Effector memory CD4-positive, alpha-beta T cell (primary cell): ENCODE measurements at regions not wholly inside any gene's neighbourhood (a gene's known extent, or its start where the extent isn't known, plus 50 kb on each side); places are given as distances from the start of the nearest gene placed in this dataset.
"Not testable (repeated sequence)": the region's sequence is repeated elsewhere in the genome, so short reads cannot be mapped to it uniquely, and the experiment has no call there.

Source experiments
- DNase-seq, 3 donors: peaks; one replicate each; pipeline ENCODE4 v3.0.0-alpha.2; 2020
- H3K27ac ChIP-seq: 2 replicates; pipeline ENCODE4 v1.7.0; 2013; ENCODE audit warnings: mild to moderate bottlenecking, low read length, moderate library complexity; ENCODE audit not compliant: insufficient read depth, poor library complexity, severe bottlenecking
- H3K27me3 ChIP-seq: replicated peaks from 2 replicates; pipeline ENCODE4 v1.7.0; 2013; ENCODE audit warnings: mild to moderate bottlenecking, low read length; ENCODE audit not compliant: insufficient read depth, control insufficient read depth, poor library complexity, severe bottlenecking
- H3K36me3 ChIP-seq: 2 replicates; pipeline ENCODE4 v1.7.0; 2013; ENCODE audit warnings: mild to moderate bottlenecking, low read length, moderate library complexity; ENCODE audit not compliant: control insufficient read depth, insufficient read depth
- H3K4me1 ChIP-seq: 2 replicates; pipeline ENCODE4 v1.7.0; 2013; ENCODE audit warnings: low read length, mild to moderate bottlenecking; ENCODE audit not compliant: control insufficient read depth, insufficient read depth, poor library complexity, severe bottlenecking
- H3K4me3 ChIP-seq: 2 replicates; pipeline ENCODE4 v1.7.0; 2013; ENCODE audit warnings: low read length, low read depth, mild to moderate bottlenecking; ENCODE audit not compliant: insufficient read depth, poor library complexity, severe bottlenecking
- H3K9me3 ChIP-seq: 2 replicates; pipeline ENCODE4 v1.7.0; 2013; ENCODE audit warnings: mild to moderate bottlenecking, low read length, moderate library complexity; ENCODE audit not compliant: control insufficient read depth

- not testable (repeated sequence) for H3K27ac ChIP-seq, H3K4me3 ChIP-seq, H3K4me1 ChIP-seq, H3K36me3 ChIP-seq, DNase-seq, H3K9me3 ChIP-seq, H3K27me3 ChIP-seq
Observed at GRCh38 chrX:130512534-130512933, 110.7 kb downstream of the RBMX2 start.

- Histone ChIP-seq H3K36me3 (no peaks in the 10 kb centered on the region), H3K9me3 (no peaks in the 10 kb centered on the region), H3K4me3 (no peak overlapping the region), H3K4me1 (no peaks in the 10 kb centered on the region), H3K27ac (no peak overlapping the region), H3K27me3 (no peaks in the 10 kb centered on the region)
- DNase-seq: no peak
Observed at GRCh38 chrX:130516123-130516522, 114.3 kb downstream of the RBMX2 start.

DNA sequence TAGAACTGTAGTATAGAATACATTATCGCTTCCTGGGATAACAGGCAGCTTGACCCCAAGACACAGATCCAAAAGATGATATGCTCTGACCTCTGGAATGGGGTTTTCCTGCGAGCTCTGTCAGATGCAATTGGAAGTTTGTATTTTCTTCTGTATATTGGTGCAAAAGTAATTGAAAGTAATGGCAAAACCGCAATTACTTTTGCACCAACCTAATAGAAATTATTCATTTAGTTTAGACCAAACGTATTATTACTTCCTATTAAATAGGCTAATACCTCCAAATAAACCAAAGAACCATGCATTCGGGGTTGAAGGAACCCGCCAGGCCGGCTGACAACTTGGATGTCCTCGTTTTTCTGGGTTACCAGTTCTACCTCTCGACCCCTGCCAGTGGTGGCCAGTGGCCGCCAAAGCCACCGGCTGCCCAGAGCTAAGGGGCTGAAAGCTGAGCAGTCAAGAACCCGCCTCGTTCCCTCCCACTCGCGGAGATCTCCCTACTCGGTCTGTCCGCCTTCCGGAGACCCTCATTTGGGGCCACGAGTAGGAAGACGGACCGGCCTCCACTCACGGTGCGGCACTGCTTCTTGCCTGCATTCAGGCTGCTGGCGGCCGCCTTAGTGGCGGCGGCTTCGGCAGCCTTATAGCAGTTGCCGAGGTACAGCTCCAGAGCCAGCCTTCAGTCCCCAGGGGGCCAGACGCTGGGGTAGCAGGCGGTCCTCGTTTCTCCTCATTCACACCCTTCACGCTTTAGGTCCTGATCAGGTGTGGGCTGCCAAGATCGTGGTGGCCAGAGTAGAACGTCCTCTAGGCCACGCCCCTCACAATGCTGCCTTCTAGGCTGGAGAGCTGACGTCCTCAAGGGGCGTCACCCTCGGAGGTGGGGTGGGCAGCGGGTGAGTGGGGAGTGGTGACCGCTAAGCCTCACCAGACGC lies 121.9 kb downstream of the RBMX2 start:
- H3K9me3 ChIP-seq: no peaks in the 10 kb centered on the region
- no peaks in the 10 kb centered on the region for H3K4me1 ChIP-seq
- no peaks in the 10 kb centered on the region for H3K27me3 ChIP-seq
- H3K27ac ChIP-seq: no peak overlapping the region
- no peaks in the 10 kb centered on the region for H3K36me3 ChIP-seq
- DNase-seq: no peak
- H3K4me3 ChIP-seq: no peak overlapping the region

DNA sequence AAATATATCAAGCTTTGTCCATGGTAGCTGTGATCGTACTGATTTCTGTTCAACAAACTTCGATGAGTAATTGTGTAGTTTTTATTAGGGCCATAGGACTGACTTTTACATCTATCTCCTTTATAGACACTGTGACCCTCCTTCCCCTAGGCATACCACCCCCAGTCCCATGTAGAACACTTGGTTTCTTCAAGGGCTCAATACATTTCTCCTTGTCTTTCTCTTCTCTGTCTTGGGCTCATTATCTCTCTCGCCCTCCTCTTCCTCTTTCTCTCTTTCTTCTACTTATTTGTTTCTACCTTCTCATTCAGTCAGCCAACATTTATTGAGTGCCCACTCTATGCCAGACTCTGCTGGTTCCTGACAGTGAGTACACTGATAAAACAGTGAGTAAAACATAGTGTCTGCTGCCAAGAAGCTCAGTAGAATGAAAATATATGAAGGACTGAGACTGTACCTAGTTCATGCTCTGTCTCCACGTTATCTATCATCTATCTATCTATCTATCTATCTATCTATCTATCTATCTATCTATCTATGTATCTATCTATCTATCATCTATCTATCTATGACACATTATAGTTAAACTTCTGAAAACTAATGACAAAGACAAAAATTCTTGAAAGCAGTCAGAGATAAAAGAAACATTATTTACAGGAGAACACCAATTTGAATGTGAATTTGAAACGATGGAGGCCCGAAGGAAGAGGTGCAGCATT lies 122.8 kb downstream of the RBMX2 start:
- Histone ChIP-seq H3K9me3 (no peaks in the 10 kb centered on the region), H3K27me3 (no peaks in the 10 kb centered on the region), H3K4me1 (no peaks in the 10 kb centered on the region), H3K27ac (no peak overlapping the region), H3K4me3 (no peak overlapping the region), H3K36me3 (no peaks in the 10 kb centered on the region)
- no peak for DNase-seq

DNA sequence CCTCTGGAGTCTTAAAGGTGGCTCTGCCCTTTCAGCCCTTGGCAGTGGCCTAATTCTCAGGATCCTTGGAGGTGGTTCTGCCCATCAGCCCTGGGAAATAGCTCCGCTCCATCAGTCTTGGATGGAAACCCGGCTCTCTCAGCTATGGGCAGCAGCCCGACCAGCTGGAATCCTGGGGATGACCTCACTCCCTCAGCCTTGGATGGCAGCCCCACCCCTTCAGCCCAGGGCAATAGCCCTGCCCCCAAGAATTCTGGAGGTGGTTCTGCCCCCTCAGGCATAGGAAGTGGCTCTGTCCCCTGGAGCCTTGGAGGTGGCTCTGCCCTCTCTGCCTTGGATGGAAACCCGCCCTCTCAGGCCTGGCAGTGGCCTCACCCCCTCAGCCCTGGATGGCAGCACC lies 127.7 kb downstream of the RBMX2 start:
- Histone ChIP-seq H3K4me3 (no peak overlapping the region), H3K36me3 (no peaks in the 10 kb centered on the region)
- no peak for DNase-seq

GRCh38 chrX:130531066-130531465 lies 129.3 kb downstream of the RBMX2 start:
- Histone ChIP-seq H3K4me3 (no peak overlapping the region), H3K27me3 (no peaks in the 10 kb centered on the region), H3K4me1 (no peaks in the 10 kb centered on the region), H3K36me3 (no peaks in the 10 kb centered on the region), H3K27ac (no peak overlapping the region), H3K9me3 (no peaks in the 10 kb centered on the region)
- no peak for DNase-seq

More for the DNA sequence above, 127.7 kb downstream of the RBMX2 start:
- H3K27ac ChIP-seq: no peak overlapping the region
- no peaks in the 10 kb centered on the region for H3K9me3 ChIP-seq
- no peaks in the 10 kb centered on the region for H3K4me1 ChIP-seq
- H3K27me3 ChIP-seq: no peaks in the 10 kb centered on the region

GRCh38 chrX:130539721-130540321 lies 138.0 kb downstream of the RBMX2 start:
- no peaks in the 10 kb centered on the region for H3K9me3 ChIP-seq
- no peaks in the 10 kb centered on the region for H3K27me3 ChIP-seq
- no peak overlapping the region for H3K4me3 ChIP-seq
- H3K36me3 ChIP-seq: no peaks in the 10 kb centered on the region
- H3K27ac ChIP-seq: no peak overlapping the region
- no peaks in the 10 kb centered on the region for H3K4me1 ChIP-seq
- peak in 1 of 3 donors; percentile 2 for DNase-seq

GRCh38 chrX:130543603-130544325 lies 142.0 kb downstream of the RBMX2 start:
- Histone ChIP-seq H3K27me3 (no peaks in the 10 kb centered on the region), H3K36me3 (no peaks in the 10 kb centered on the region), H3K27ac (no peak overlapping the region), H3K9me3 (no peaks in the 10 kb centered on the region), H3K4me1 (no peaks in the 10 kb centered on the region), H3K4me3 (no peak overlapping the region)
- DNase-seq: no peak

DNA sequence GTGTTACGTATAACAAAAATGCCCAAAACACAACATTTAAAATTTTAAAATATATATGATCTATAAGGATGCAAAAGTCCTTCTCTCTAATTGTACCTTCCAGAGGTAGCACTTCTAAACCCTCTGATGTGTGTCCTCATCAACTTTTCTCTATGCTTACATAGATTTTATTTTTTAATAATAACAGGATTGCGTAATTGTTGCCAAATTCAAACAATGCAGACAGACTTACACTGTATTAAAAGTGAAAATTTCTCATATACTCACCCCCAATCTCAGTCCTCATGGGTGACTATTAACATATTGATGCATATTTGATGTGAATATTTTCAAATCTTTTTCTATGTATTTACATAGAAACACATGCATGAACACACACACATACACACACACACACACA lies 144.0 kb downstream of the RBMX2 start:
- Histone ChIP-seq H3K4me3 (no peak overlapping the region), H3K27ac (no peak overlapping the region), H3K9me3 (no peaks in the 10 kb centered on the region), H3K27me3 (no peaks in the 10 kb centered on the region), H3K4me1 (no peaks in the 10 kb centered on the region), H3K36me3 (no peaks in the 10 kb centered on the region)
- no peak for DNase-seq
